ENCODE measurements at regions not wholly inside any gene's neighbourhood (a gene's known extent, or its start where the extent isn't known, plus 50 kb on each side); places are given as distances from the start of the nearest gene placed in this dataset.

GRCh38 chr6:154561750-154562149 lies 51.3 kb upstream of the CNKSR3 start:
- TF ChIP-seq GATA3 (IDR thresholded peaks at IDR 0.05; ENCODE audit: low read depth, low read length): no peak
- TF ChIP-seq GATA2 (IDR thresholded peaks at IDR 0.05; ENCODE audit: low read depth, low read length): no peak

DNA sequence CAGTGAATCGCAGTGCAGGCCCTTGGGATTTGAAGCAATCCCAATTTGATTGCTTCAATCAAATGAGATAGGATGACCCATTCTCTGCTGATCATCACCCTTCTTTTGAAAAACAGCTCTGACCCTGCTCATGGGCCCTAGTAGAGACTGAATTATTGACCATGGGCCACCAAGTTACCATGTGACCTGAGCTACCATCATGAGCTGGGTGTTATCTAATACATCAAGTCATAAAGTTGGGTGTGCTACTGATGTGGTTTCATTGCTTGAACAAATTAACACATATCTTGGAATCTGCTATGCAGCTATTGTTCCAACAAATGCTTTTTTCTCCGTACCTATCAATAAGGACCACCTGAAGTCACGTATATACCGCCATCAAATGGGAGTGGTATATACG lies 54.8 kb upstream of the CNKSR3 start:
- no peak for TF ChIP-seq GATA3 (IDR thresholded peaks at IDR 0.05; ENCODE audit: low read depth, low read length)
- no peak for TF ChIP-seq GATA2 (IDR thresholded peaks at IDR 0.05; ENCODE audit: low read depth, low read length)

- no peak for TF ChIP-seq GATA2 (IDR thresholded peaks at IDR 0.05; ENCODE audit: low read depth, low read length)
- TF ChIP-seq GATA3 (IDR thresholded peaks at IDR 0.05; ENCODE audit: low read depth, low read length): no peak
Measured at GRCh38 chr6:154566866-154567265, 56.4 kb upstream of the CNKSR3 start.

GRCh38 chr6:154567695-154568220 lies 57.3 kb upstream of the CNKSR3 start:
- no peak for TF ChIP-seq GATA2 (IDR thresholded peaks at IDR 0.05; ENCODE audit: low read depth, low read length)

DNA sequence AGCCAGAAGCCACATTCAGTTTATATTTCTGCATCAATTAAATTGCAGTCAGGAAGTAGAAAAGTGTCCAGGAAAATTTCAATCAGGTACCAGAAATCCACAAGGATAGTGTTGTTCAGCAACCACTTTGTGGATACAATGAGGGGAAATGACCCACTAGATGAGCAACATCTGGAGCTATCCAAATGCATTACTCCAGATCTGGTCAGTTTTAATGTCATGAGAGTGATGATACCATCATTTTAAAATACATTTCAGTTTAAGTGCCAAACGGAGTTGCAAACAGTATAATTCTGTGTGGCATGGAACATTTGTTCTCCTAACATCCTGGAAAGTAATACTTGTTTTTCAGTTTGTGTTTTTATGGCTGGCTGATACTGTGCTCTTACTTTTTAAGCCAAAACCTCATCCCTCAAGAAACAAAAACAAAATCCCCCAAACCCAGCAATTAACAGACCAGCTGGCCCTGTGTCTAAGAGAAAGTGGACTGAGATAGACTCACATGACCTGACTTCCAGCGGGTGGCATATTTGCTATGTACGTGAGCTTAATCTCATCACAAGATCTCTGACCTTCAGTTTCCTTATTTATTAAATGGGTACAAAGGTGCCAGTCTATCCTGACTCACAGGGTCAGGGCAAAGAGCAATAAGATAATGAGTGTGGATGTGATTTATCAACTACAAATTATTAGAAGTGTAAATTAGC lies 58.8 kb upstream of the CNKSR3 start:
- TF ChIP-seq GATA2 (IDR thresholded peaks at IDR 0.05; ENCODE audit: low read depth, low read length) (peak; percentile 94), GATA3 (IDR thresholded peaks at IDR 0.05; ENCODE audit: low read depth, low read length) (peak; percentile 96)

DNA sequence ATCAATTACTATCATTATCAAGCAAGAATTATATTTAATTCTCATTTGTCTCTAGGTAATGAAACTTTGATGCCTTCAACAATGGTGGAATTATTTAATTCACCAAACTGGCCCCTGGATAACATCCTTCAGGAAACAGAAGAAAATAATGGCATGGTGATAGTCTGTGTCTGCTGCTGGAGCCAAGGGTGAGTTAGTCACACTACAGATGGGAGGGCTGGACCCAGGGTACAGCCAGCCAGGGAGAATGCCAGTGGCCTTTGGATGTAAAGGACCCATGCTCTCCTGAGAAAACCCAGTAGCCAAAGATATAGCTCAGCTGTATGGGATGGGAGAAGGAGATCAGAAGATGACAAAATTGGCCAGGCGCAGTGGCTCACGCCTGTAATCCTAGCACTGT lies 60.0 kb upstream of the CNKSR3 start:
- TF ChIP-seq GATA2 (IDR thresholded peaks at IDR 0.05; ENCODE audit: low read depth, low read length) (no peak), GATA3 (IDR thresholded peaks at IDR 0.05; ENCODE audit: low read depth, low read length) (no peak)

DNA sequence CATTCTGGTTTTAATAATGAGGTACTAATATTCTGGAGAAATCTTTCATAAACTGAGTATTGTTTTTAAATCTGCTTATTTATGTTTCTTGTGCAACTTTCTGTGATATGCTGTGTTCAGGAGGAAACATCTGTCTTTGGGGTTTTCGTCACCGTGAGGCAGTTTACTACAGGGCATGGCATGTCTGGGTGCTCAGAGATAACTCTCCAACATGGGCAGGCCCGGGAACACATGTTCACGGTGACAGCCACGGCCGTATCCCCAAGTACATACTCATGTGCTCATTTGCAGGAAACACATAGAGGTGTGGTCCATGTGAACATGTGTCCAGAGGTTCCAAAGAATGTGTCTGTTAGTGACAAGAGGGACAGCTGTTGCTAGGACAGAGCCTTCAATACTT lies 62.1 kb upstream of the CNKSR3 start:
- TF ChIP-seq GATA3 (IDR thresholded peaks at IDR 0.05; ENCODE audit: low read depth, low read length) (no peak), GATA2 (IDR thresholded peaks at IDR 0.05; ENCODE audit: low read depth, low read length) (no peak)

- no peak for TF ChIP-seq GATA3 (IDR thresholded peaks at IDR 0.05; ENCODE audit: low read depth, low read length)
- TF ChIP-seq GATA2 (IDR thresholded peaks at IDR 0.05; ENCODE audit: low read depth, low read length): no peak
Measured at GRCh38 chr6:154578004-154578559, 67.6 kb upstream of the CNKSR3 start.

- TF ChIP-seq GATA3 (IDR thresholded peaks at IDR 0.05; ENCODE audit: low read depth, low read length): no peak
- TF ChIP-seq GATA2 (IDR thresholded peaks at IDR 0.05; ENCODE audit: low read depth, low read length): no peak
Measured at GRCh38 chr6:154579046-154579445, 68.6 kb upstream of the CNKSR3 start.

DNA sequence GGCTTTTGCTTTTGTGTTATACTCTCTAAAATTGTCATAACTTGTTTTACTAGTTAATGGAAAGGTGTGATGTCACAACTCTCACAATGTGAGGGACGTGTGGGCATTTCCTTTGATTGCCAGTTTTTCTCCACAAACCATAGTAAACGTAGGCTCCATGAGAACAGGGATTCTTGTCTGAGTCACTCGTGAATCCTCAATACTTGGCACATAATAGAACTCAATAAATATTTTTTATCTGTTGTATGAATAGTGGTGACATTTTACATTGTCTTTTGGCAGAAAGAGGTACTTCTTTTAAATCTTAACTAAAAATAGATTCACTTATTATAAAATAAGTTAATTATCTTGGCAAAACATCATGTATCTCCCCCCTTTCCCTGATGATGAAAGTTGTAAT lies 69.0 kb upstream of the CNKSR3 start:
- TF ChIP-seq GATA2 (IDR thresholded peaks at IDR 0.05; ENCODE audit: low read depth, low read length) (no peak), GATA3 (IDR thresholded peaks at IDR 0.05; ENCODE audit: low read depth, low read length) (no peak)

GRCh38 chr6:154580397-154581135 lies 70.1 kb upstream of the CNKSR3 start:
- TF ChIP-seq GATA3 (IDR thresholded peaks at IDR 0.05; ENCODE audit: low read depth, low read length) (no peak), GATA2 (IDR thresholded peaks at IDR 0.05; ENCODE audit: low read depth, low read length) (no peak)

- TF ChIP-seq GATA2 (IDR thresholded peaks at IDR 0.05; ENCODE audit: low read depth, low read length) (no peak), GATA3 (IDR thresholded peaks at IDR 0.05; ENCODE audit: low read depth, low read length) (no peak)
Measured at GRCh38 chr6:154582696-154583095, 72.2 kb upstream of the CNKSR3 start.

GRCh38 chr6:154583546-154584188 lies 73.2 kb upstream of the CNKSR3 start:
- no peak for TF ChIP-seq GATA2 (IDR thresholded peaks at IDR 0.05; ENCODE audit: low read depth, low read length)
- TF ChIP-seq GATA3 (IDR thresholded peaks at IDR 0.05; ENCODE audit: low read depth, low read length): no peak

DNA sequence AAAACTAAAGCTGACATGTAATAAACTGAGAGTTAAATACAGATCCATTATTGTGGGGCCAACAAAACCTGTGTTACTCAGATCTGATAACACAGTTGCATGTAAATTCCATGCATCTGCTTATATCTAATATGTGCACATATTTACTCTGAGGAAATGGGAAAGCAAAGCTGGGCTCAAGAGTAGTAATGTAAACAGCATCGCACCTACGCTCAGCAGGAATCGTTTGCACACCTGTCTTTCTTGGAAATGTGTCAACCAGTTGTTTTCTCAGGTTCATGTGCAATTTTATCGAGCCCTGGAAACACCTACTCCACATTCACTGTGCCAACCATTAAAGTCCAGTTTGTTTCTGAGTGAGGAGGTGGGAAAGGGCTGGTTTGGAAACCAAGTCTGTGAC lies 80.3 kb upstream of the CNKSR3 start:
- no peak for TF ChIP-seq GATA2 (IDR thresholded peaks at IDR 0.05; ENCODE audit: low read depth, low read length)
- TF ChIP-seq GATA3 (IDR thresholded peaks at IDR 0.05; ENCODE audit: low read depth, low read length): no peak
